Prostate gland (tissue), 2 donors: ENCODE measurements at regions not wholly inside any gene's neighbourhood (a gene's known extent, or its start where the extent isn't known, plus 50 kb on each side); places are given as distances from the start of the nearest gene placed in this dataset.

Source experiments
- CTCF ChIP-seq, 4 experiments: fragments of 200-600 bp in 2 of 4; fragments of 450-650 bp in 2 of 4; sonication (generic) in 2 of 4; IDR thresholded peaks; 1 replicate in 3 of 4; 2 replicates in 1 of 4; pipeline ENCODE4 v1.5.1; 2016 to 2019; ENCODE audit warnings: antibody characterized with exemption in 4 of 4, mild to moderate bottlenecking in 2 of 4, moderate library complexity in 2 of 4
- POLR2A ChIP-seq: fragments of 450-650 bp; IDR thresholded peaks from one replicate; pipeline ENCODE4 v1.6.1; 2016; ENCODE audit warnings: antibody characterized with exemption, mild to moderate bottlenecking

- no peak for TF ChIP-seq POLR2A
- no peak for TF ChIP-seq CTCF (IDR thresholded peaks at IDR 0.05)
Measured at GRCh38 chr17:69714669-69715068, 300.2 kb downstream of the MAP2K6 start.
